ENCODE measurements at regions not wholly inside any gene's neighbourhood (a gene's known extent, or its start where the extent isn't known, plus 50 kb on each side); places are given as distances from the start of the nearest gene placed in this dataset.

- TF ChIP-seq CEBPB (IDR thresholded peaks at IDR 0.05) (no peak), EP300 (IDR thresholded peaks at IDR 0.05; ENCODE audit: borderline replicate concordance) (no peak), RAD21 (IDR thresholded peaks at IDR 0.05; ENCODE audit: low read depth) (no peak), TEAD4 (IDR thresholded peaks at IDR 0.05) (no peak), TCF12 (IDR thresholded peaks at IDR 0.05; ENCODE audit: low read depth) (no peak), YY1 (IDR thresholded peaks at IDR 0.05; ENCODE audit: low read depth) (no peak), MAX (IDR thresholded peaks at IDR 0.05) (no peak), CREB1 (IDR thresholded peaks at IDR 0.05; ENCODE audit: low read depth) (no peak), REST (IDR thresholded peaks at IDR 0.05; ENCODE audit: low read depth) (no peak), EGR1 (IDR thresholded peaks at IDR 0.05) (no peak), ZBTB7A (IDR thresholded peaks at IDR 0.05; ENCODE audit: low read depth) (no peak), FOXM1 (IDR thresholded peaks at IDR 0.05; ENCODE audit: borderline replicate concordance, low read depth) (no peak), USF1 (IDR thresholded peaks at IDR 0.05) (no peak), TAF1 (IDR thresholded peaks at IDR 0.05; ENCODE audit: low read depth) (no peak), NFIC (IDR thresholded peaks at IDR 0.05) (no peak)
These were observed 396.0 kb upstream of the ADGRB3 start for GRCh38 chr6:68239034-68239433.

- TF ChIP-seq TAF1 (IDR thresholded peaks at IDR 0.05; ENCODE audit: low read depth), result no peak
- no peak for TF ChIP-seq NFIC (IDR thresholded peaks at IDR 0.05)
These were observed 396.9 kb upstream of the ADGRB3 start for GRCh38 chr6:68238097-68238601.

- TF ChIP-seq CREB1 (IDR thresholded peaks at IDR 0.05; ENCODE audit: low read depth) (no peak), YY1 (IDR thresholded peaks at IDR 0.05; ENCODE audit: low read depth) (no peak), NFIC (IDR thresholded peaks at IDR 0.05) (no peak), EGR1 (IDR thresholded peaks at IDR 0.05) (no peak), EP300 (IDR thresholded peaks at IDR 0.05; ENCODE audit: borderline replicate concordance) (no peak), ZBTB7A (IDR thresholded peaks at IDR 0.05; ENCODE audit: low read depth) (no peak), TAF1 (IDR thresholded peaks at IDR 0.05; ENCODE audit: low read depth) (no peak), REST (IDR thresholded peaks at IDR 0.05; ENCODE audit: low read depth) (no peak), USF1 (IDR thresholded peaks at IDR 0.05) (no peak), FOXM1 (IDR thresholded peaks at IDR 0.05; ENCODE audit: borderline replicate concordance, low read depth) (no peak), MAX (IDR thresholded peaks at IDR 0.05) (no peak), TCF12 (IDR thresholded peaks at IDR 0.05; ENCODE audit: low read depth) (no peak)
These were observed 397.9 kb upstream of the ADGRB3 start for GRCh38 chr6:68237205-68237604.

- TF ChIP-seq EP300 (IDR thresholded peaks at IDR 0.05; ENCODE audit: borderline replicate concordance) (no peak), MAX (IDR thresholded peaks at IDR 0.05) (no peak), USF1 (IDR thresholded peaks at IDR 0.05) (no peak), TEAD4 (IDR thresholded peaks at IDR 0.05) (no peak), ZBTB7A (IDR thresholded peaks at IDR 0.05; ENCODE audit: low read depth) (no peak), FOXM1 (IDR thresholded peaks at IDR 0.05; ENCODE audit: borderline replicate concordance, low read depth) (no peak), TCF12 (IDR thresholded peaks at IDR 0.05; ENCODE audit: low read depth) (no peak), YY1 (IDR thresholded peaks at IDR 0.05; ENCODE audit: low read depth) (no peak), EGR1 (IDR thresholded peaks at IDR 0.05) (no peak)
These were observed 399.7 kb upstream of the ADGRB3 start for GRCh38 chr6:68235326-68235784.

GRCh38 chr6:68233623-68234022, 401.5 kb upstream of the ADGRB3 start:
- TF ChIP-seq TCF12 (IDR thresholded peaks at IDR 0.05; ENCODE audit: low read depth), result no peak
- TF ChIP-seq USF1 (IDR thresholded peaks at IDR 0.05), result no peak
- no peak for TF ChIP-seq ZBTB7A (IDR thresholded peaks at IDR 0.05; ENCODE audit: low read depth)
- no peak for TF ChIP-seq MAX (IDR thresholded peaks at IDR 0.05)
- no peak for TF ChIP-seq NFIC (IDR thresholded peaks at IDR 0.05)
- no peak for TF ChIP-seq EP300 (IDR thresholded peaks at IDR 0.05; ENCODE audit: borderline replicate concordance)
- no peak for TF ChIP-seq YY1 (IDR thresholded peaks at IDR 0.05; ENCODE audit: low read depth)
- TF ChIP-seq RAD21 (IDR thresholded peaks at IDR 0.05; ENCODE audit: low read depth), result no peak
- TF ChIP-seq TAF1 (IDR thresholded peaks at IDR 0.05; ENCODE audit: low read depth), result no peak
- no peak for TF ChIP-seq TEAD4 (IDR thresholded peaks at IDR 0.05)
- no peak for TF ChIP-seq EGR1 (IDR thresholded peaks at IDR 0.05)
- TF ChIP-seq REST (IDR thresholded peaks at IDR 0.05; ENCODE audit: low read depth), result no peak
